Fibroblast of pulmonary artery (primary cell): ENCODE measurements at regions not wholly inside any gene's neighbourhood (a gene's known extent, or its start where the extent isn't known, plus 50 kb on each side); places are given as distances from the start of the nearest gene placed in this dataset.

Experiments used
- DNase-seq: peaks from one replicate; pipeline ENCODE4 v3.0.0-alpha.2; 2010; ENCODE audit warnings: low read depth
- H3K4me3 ChIP-seq: replicated peaks from 2 replicates; pipeline ENCODE4 v1.5.1; 2011; ENCODE audit warnings: low read depth, mild to moderate bottlenecking, control low read depth, low read length, moderate library complexity
- TF ChIP-seq, protein P1 (sequence below): IDR thresholded peaks from 2 replicates; pipeline ENCODE4 v1.5.1; 2011; ENCODE audit warnings: mild to moderate bottlenecking, control low read depth, low read length, inconsistent platforms; ENCODE audit errors: missing control alignments

DNA sequence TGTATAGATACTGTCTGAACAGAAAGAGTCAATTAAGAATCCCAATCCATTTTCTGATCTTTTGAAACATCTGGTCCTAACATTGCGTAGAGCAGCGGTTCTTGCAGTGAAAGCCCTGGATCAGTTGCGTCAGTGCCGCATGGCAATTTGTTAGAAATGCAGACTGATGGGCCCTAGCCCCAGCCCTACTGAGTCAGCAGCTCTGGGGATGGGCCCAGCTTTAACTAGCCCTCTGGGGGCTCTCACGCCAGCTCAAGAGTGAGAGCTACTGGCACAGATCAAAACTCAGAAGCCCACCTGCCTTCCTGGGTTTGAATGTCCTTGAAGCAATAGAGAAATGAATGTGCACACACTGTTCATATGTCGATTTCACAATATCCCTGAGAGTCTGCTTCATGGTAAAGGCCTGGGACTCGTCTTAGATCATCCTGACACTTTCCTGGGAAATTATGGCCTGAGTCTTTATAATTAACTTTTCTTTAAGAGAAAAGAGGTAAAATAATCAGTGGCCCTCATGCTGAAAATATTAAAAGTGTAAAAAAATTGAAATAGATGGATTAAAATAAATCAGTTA is 206.8 kb upstream of the TMTC4 start:
- TF ChIP-seq, protein P1, sequence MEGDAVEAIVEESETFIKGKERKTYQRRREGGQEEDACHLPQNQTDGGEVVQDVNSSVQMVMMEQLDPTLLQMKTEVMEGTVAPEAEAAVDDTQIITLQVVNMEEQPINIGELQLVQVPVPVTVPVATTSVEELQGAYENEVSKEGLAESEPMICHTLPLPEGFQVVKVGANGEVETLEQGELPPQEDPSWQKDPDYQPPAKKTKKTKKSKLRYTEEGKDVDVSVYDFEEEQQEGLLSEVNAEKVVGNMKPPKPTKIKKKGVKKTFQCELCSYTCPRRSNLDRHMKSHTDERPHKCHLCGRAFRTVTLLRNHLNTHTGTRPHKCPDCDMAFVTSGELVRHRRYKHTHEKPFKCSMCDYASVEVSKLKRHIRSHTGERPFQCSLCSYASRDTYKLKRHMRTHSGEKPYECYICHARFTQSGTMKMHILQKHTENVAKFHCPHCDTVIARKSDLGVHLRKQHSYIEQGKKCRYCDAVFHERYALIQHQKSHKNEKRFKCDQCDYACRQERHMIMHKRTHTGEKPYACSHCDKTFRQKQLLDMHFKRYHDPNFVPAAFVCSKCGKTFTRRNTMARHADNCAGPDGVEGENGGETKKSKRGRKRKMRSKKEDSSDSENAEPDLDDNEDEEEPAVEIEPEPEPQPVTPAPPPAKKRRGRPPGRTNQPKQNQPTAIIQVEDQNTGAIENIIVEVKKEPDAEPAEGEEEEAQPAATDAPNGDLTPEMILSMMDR: no peak
- DNase-seq: peak; percentile 7
- H3K4me3 ChIP-seq: no peak overlapping the region

DNA sequence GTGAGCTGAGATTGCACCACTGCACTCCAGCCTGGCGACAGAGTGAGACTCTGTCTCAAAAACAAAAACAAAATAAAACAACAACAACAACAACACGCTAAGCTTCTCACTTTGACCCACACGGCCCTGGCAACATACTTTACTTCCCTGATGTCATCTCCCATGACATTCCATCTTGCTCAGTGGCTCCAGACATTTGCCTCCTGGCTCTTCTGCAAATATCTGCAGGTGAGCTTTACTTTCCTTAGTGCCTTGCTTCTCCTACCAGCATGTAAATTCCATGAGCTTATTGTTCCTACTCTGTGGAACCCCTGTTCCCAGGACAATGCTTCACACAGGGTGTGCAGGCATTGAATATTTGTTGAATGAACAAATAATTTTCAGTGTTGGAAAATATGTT is 205.6 kb upstream of the TMTC4 start:
- no peak for DNase-seq
- TF ChIP-seq, protein P1: no peak
- H3K4me3 ChIP-seq: no peak overlapping the region

DNA sequence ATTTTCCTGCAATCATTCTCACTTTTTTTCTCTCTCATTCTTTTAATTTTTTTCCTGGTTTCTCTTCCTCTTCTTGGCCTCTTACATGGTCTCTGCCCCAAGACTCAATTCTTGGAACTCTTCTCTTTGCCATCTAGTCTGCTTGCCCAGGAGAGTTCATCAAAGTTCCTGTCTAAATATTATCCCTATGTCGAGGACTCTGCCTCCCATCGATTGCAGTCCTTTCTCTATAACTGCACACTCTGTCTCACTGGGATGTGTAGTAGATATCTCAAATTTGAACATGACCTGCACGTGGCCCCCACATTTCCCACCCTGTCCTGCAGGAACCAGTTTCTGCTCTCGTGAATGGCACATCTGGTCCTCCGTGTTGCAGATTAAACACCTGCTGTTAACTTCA is 204.7 kb upstream of the TMTC4 start:
- H3K4me3 ChIP-seq: no peak overlapping the region

DNA sequence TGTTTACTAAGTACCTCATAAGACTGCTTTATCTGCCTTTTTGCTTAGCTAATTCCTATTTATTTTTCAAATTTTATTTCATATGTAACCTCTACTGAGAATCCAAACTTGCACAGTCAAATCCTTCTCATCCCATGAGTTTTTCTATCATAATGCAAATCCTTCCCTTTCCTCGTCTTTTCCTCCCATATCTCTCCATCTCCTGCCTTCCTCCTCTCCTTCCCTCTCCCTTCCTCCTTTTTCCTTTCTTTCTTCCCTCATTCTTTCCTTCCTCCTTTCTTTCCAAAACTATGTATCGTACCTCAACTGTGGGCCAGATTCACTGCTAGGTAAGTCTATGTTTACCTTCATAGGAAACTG is 201.4 kb upstream of the TMTC4 start:
- H3K4me3 ChIP-seq: no peak overlapping the region
- TF ChIP-seq, protein P1: no peak
- DNase-seq: no peak

More for the DNA sequence above, 204.7 kb upstream of the TMTC4 start:
- no peak for DNase-seq
- TF ChIP-seq, protein P1: no peak

DNA sequence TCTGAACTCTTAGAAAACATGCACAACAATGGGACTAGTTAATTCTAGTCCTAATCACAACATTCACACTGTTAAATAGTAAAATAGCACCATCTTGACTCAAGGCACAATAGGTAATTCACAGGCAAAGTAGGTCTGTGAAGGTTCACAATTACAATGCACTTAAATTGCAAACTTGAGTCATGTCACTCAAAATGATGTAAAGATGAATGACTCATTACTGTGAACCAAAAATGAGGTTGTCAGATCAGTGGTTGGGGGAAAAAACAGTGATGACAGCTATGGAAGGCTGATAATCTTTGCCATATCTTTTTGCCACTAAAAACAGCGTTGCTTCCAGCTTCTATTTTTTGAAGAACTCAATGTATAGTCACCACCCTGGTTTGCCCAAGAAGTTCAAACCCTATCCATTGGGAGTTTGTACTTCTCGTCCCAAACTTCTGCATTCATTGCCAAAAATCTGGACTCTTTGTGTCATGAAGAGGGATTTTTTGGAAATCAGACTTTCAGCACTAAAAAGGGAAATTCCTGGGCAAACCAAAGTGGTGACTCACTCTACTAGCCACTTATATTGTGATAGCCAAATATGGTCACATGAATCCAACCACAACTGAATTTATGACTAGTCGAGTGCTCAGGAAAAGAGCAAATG is 200.9 kb upstream of the TMTC4 start:
- H3K4me3 ChIP-seq: no peak overlapping the region
- DNase-seq: peak; percentile 95
- TF ChIP-seq, protein P1: no peak

DNA sequence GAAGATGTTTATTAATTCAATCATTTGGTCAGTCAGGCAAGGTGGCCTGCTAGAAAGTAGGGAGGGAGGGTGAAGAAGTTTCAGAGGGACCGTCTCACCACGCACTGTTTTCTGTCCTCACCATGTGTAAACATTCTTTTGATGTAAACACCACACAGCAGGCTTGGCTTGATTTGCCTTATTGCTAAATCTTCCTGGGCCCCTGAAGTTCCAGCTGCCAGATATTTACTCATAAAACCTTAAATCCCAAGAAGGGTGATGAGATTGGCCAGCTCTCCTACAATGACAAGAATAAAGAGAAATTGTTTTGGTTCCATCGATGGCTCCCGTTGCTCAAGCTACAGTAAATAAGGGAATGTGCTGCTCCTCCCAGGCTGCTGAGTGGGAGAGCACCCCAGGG is 198.2 kb upstream of the TMTC4 start:
- DNase-seq: peak; percentile 28
- TF ChIP-seq, protein P1: no peak
- H3K4me3 ChIP-seq: no peak overlapping the region

DNA sequence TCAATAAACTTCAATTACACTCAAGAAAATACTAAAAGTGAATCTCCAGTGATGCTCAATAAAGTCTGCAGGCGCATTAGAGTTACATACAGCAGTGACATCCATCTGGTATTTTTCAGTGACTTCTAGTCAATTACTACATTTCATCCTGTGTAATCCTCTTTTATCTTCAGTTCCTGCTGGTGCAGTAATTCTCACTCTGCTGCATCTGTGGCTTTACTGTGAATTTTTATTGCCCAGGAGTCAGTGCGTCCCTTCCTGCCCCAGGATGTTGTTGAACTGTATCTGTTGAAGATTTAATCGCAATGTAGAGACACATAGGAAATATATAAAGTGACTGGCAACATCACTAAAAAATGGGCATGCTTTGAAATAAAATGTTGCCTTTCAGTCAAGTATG is 196.3 kb upstream of the TMTC4 start:
- H3K4me3 ChIP-seq: no peak overlapping the region
- DNase-seq: no peak
- TF ChIP-seq, protein P1: no peak
